ENCODE measurements at regions not wholly inside any gene's neighbourhood (a gene's known extent, or its start where the extent isn't known, plus 50 kb on each side); places are given as distances from the start of the nearest gene placed in this dataset.

DNA sequence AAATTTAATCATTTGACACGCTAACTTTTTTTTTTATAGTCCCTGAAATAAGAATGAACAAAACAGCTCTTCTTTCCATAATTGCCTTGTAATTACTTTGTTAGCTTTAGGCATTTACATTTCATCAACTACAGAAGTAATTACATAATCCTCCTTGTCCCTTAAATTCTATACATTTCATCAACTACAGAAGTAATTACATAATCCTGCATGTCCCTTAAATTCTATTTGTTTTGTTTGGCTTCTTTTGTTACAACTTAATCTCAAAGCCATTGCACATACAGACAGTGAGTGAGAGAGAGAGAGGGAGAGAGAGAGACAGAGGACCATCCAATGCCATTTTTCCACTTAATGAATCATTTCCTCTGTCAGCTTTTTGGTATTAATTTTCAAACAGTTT lies 873.2 kb downstream of the METTL15 start:
- DNase-seq (ENCODE audit: low spot score), result no peak

DNA sequence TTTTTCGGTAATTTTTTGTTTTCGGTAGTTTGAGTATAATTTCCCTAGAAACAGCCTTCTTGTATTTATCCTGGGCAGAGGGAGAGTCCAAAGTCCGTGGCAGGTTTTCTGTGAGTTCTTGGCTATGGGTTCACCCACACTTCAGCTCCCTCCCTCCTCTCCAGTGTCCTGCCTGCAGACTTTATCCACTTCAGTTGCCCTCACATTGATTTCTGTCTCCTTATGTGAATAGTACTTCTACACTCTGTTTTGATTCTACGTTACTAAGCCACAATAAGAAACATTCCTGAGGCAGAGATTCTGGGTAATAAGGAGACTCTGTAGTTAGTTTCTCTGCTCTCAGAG lies 868.6 kb downstream of the METTL15 start:
- no peak for DNase-seq (ENCODE audit: low spot score)

DNA sequence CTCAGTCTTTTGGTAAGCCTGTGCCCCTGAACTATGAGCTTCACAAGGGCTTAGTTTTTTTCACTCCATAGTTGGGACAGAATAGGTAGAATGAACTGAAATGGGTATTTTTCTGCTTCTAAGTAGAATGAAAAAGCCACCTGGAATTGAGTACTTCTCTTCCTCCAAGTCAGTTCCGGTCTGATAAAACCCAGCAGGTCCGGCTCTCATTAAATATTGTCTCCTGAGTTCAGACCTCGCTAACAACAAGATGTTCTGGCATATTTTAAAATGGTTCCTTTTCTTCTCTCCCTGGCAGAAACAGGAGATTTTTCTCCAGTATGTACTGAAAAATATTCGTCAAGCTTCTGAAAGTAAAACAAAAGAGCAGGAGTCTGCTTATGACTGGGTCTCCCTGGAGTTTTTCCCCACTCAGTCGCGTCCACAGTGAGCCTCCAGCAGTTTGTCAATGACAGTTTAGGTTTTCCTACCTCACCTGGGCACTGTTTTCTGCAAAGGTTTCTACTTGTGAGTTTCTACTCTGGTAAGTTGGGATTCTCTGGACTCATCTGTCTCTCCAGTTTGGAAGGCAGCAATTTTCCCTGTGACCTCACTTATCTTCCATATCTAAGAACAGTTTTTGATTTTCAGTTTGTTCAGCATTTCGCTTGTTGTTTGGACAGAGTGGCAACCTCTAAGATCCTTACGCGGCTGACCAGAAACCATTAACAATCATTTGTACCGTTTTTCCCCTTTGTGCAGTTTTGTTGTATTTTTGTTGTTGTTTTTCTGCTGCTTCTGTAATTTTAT lies 868.0 kb downstream of the METTL15 start:
- DNase-seq (ENCODE audit: low spot score), result no peak

DNA sequence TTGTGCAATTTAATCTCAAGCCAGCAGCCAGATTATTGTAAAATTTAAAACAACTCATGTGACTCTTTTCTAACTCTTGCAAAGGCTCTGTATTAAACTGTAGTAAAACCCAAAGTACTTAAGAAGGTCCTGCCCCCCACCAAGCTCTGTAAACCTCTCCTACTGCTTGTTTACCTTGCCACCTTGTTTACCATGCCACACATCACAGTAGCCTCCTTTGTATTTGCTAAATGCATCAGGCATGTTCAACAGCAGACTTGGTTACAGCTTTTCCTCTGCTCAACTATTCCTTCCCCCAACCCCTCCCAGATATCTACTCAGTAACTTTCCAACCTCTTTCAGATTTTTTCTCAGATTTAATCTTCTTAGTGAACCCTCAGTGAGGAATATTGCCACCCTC lies 861.6 kb downstream of the METTL15 start:
- no peak for DNase-seq (ENCODE audit: low spot score)

DNA sequence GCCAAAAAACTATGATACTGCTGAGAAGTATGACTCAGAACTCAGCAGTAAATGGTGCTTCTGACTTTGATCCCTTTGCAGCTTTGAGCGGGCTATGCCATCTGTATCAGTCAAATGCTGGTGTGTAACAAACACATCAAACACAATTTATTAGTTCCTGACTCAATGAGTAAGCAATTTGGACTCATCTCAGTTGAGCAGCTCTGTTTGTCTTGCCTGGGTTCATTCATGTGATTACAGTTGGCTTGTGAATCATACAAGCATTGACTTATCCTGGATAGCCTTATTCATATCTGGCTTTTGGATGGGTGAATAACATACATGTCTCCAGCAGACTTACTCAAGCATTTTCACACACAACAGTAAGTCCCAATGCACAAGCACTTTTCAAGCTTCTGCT lies 858.8 kb downstream of the METTL15 start:
- no peak for DNase-seq (ENCODE audit: low spot score)

DNA sequence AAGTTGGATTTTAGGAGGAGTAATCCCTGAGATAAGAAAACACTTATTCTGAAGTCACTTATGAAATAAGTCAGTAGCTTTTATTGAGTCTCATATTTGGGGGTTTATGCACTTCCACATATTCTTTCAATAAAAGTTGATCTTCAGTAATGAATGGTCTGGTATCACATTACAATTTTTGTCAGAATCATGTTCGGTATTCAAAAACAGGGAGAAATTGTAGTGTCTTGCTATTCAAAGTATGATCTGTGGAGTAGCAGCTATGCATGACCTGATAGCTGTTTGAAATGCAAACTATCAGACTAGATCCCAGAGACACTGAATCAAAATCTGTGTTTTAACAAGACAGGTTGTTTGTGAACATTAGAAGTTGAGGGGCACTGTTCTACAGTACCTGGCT lies 857.6 kb downstream of the METTL15 start:
- no peak for DNase-seq (ENCODE audit: low spot score)

DNA sequence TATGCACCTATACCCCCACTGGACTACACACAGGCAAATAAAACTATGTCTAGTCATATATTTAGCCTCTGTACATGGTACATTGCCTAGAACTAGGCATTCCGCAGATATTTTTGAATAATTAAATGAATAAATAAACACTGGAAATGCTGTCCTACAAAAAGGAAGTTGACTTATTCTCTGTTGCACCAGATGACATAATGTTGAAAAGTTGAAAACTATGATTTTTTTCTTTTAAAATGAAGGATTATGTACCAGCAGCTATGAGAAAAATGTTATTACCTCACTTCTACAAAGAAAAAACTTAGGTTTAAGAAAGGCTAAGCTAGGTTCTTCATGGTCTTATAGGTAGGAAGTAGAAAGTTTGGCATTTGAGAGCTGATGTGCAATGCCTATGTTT lies 856.6 kb downstream of the METTL15 start:
- DNase-seq (ENCODE audit: low spot score), result no peak

DNA sequence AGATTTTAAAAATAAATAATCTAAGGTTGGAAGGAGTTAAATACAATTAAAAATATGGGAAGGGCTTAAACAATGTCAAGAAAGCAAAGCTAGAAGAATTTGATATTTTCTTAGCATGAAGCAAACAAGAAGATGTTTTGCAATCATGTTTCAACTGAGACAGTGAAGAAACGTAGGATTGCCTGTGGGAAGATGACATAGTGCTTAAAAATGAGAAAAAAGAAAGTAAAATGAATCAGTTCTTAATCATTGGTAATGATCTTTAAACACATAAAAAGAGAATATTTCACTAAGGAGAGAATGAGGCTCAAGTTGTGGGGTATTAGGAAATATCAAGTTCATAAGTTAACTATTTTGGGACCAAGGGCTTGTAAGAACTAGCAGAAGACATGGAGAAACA lies 855.0 kb downstream of the METTL15 start:
- no peak for DNase-seq (ENCODE audit: low spot score)

DNA sequence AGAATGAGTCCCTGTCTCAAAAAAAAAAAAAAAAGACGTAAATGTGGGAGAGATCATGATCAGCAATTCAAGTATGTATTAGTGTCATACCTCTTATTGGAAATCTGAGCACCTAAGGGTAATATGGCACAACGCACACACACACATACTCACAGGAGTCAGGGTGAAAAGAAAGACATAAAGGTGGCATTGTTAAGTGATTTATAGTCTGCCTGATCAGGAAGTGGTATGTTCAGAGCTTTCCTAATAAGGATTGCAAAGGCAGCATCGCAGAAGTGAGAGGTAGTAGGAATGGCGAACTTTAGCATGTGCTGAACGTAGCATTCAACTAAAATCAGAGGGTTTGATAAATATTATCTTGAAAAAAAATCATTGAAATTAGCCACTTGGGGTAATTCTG lies 854.3 kb downstream of the METTL15 start:
- DNase-seq (ENCODE audit: low spot score), result no peak

DNA sequence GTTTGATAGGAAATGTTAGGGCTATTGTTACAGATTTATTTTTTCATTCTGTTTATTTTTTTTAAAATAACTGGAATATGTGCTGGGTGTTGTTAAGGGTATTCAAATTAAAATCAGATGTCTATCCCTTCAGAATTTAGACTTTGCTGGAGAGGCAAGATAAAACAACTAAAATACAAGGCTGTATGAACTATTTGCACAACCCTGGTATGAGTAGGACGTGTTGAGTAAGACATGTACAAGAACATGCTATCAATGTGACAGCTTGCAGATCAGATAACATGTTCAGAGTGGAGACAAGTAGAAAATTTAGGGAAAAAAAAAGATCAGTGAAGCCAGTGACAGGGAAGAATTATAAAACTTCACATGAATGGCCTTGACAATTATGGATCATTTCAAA lies 853.5 kb downstream of the METTL15 start:
- no peak for DNase-seq (ENCODE audit: low spot score)

DNA sequence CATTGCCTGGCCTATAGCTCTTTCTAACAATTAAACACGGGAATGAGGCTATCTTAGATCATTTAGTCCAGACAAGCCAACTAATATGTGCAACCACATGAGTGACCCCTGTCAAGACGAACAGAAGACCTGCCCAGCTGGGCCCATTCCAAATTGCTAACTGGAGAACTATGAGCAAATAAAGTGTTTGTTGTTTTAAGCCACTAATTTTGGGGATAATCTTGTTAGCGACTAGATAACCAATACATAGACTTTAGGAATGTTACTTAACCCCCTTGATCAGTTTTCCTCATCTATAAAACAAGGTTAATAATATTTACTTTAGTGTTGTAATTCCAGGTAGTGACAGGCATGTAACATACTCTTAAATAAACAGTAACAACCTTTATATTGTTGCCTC lies 848.3 kb downstream of the METTL15 start:
- DNase-seq (ENCODE audit: low spot score), result no peak

DNA sequence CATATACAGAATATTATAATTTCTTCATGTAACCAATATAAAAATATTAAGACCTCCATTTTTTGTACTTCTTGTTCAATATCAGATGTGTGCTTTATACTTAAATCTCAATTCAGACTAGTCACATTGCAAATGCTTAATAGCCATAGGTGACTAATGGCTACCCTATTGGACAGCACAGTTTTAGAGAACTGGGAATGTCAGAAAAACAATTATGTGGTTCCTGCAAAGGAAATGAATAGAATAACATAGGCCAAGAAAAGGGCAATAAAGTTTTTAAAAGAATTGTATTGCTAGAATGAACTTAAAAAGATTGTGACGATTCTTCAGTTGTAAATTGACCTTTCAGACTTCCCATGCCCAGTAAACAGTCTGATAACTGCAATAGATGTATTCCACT lies 843.0 kb downstream of the METTL15 start:
- no peak for DNase-seq (ENCODE audit: low spot score)

DNA sequence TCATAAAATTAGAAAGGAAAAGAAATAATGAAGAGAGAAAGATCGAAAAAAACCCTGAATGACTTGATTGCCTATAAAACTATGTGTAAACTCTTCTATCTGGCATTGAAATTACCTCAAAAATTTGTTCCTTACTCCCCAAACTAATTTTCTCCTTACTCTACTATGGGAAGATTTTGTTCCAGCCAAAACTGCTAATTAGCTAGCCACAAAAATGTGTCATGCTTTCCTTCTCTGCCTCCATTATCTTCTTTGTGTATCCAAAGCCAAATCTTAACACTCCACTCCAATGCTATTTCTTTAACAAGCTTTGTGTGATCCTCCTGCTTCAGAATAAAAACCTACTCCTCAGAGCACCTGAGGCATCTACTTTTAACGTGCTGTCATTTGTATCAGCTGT lies 831.2 kb downstream of the METTL15 start:
- no peak for DNase-seq (ENCODE audit: low spot score)

DNA sequence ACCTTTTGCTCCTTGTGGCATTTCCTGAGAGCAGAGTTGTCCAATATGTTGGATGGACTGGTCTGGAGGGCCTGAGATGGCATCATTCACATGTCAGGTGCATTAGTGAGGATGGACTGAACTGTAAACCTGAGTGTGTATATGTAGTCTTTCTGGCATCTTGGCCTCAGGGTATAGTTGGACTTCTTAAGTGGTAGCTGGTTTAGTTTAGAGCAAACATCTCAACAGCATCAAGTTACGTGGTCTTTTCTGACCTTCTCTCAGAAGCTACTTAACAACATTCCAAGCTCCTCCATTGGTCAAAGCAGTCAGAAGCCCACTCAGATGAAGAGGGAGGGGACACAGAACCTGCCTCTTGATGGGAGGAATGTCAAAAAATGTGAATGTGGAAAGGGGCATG lies 829.9 kb downstream of the METTL15 start:
- no peak for DNase-seq (ENCODE audit: low spot score)

DNA sequence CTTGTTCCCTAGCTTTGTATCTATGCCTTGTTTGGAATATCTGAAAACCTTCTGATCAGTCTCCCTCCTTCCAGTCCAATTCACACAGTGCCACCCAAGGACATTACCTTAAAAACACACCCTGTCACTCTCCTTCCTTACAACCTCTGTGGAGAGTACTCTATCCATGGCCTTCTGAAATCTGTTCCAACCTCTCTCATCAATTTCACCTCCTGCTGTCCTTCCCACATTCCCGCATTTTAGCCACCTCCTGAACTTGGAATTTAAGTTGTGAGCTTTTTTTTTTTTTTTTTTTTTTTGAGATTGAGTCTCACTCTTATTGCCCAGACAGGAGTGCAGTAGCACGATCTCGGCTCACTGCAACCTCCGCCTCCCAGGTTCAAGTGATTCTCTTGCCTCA lies 824.8 kb downstream of the METTL15 start:
- DNase-seq (ENCODE audit: low spot score), result no peak

DNA sequence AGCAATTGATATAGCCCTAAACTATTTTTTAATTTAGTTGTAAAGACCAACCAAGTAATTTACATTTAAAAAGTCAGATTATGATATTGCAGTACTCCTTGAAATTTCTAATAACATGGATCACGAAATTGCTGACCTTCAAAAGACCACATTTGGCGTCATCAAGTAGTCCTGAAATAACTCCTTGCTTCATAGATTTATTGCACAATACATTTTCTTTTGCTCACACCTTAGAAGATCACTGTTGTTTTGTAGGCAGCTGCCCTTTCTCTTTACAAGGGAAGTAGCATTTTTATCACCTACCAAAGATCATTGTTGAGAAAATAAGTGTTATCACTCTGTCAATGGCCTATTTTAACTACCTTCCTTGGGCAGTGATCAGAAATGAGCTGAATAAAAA lies 815.8 kb downstream of the METTL15 start:
- no peak for DNase-seq (ENCODE audit: low spot score)

DNA sequence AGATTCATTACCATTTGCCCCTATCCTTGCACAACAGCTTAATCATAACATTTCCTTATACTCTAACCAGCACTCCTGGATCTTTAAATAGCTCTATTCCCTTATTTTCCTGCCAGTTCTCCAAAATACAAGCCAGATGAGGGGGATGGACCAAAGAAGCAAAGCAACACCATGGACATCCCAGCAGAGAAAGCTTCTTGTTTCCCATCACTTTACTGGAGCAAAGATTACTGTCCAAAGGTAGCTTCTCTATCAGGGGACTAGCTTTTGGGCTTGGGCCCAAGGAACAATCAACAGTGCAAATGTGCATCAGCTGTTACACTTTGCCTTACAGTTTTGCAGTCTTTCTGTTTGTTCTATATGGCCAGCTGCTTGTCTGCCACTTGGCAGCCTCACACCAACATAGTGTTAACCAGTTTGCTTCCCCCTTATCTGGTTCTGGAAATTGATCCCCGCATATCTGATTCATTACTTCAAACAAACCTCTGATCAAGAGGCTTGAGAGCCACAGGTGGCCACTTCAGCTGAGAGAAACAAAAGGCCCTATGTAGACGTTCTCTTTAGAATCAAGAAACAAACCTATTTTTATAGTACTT lies 814.3 kb downstream of the METTL15 start:
- no peak for DNase-seq (ENCODE audit: low spot score)

DNA sequence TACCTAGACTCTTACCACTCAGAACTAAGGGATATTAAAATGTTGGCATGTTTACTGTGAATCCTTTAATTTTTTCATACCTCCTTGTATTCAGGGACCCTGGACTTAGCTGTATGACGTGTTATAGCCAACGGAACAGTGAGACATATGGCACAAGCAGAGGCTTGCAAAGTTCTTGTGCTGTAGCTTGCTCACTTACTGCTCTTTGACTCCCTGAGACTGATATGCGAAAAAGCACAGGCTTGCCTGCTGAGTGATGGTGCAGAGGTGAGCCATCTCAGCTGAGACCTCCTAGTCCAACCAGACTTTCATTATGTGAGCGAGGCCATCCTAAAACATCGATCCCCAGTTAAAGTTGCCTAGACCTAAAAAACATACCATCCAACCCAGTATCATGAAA lies 811.0 kb downstream of the METTL15 start:
- no peak for DNase-seq (ENCODE audit: low spot score)

DNA sequence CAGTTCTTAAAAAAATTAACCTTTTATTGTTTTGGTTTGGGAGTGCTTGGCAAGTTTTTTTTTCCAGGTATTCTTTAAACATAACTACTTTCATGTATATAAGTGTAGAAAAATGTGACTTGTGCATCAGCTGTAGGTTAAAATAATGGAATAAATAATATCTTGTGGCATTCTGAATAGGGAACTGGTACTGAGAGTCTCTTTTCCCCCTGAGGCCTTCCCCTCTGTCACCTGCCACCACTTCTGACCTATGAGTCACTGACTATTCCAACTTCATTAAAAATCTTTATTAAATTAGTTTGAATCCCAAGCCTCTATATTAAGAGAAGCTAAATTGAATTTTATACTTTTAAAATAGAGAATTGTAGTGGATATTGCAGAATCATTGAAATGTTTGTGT lies 805.7 kb downstream of the METTL15 start:
- DNase-seq (ENCODE audit: low spot score), result no peak

DNA sequence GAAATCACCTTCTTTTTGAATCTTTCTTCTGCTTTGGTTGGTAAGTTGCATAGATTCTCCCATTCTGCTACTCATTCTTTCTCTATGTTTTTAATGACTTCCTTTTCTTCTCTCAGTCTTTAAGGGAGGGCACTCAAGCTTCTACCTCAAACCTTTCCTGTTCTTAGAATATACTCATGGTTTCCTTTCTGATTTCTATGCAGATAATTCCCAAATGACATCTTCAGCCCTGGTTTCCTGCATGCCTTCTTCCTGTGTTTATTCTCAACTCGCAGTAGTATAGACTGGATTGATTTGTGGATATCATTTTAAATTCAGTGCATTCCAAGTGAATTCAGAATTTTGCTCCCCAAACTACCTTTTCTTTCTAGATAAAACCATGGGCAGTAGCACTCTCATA lies 803.6 kb downstream of the METTL15 start:
- no peak for DNase-seq (ENCODE audit: low spot score)

DNA sequence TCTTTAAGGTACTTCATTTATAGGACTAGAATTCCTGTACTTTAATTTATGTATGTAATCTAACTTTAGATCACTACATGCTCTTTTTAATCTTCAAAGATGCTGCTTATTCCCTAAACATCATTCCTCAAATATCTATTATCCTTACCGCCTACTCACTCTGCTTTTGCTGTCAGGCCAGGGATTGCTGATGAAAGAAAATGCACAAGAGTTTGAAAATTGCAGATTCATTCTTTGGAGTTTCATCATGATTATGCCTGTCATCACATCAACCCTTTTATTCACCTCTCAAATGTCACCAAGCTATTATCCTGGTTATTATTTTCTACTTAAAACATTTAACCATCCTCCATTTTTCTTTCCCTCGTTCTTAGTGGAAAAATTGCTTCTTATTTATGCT lies 802.7 kb downstream of the METTL15 start:
- DNase-seq (ENCODE audit: low spot score), result no peak

DNA sequence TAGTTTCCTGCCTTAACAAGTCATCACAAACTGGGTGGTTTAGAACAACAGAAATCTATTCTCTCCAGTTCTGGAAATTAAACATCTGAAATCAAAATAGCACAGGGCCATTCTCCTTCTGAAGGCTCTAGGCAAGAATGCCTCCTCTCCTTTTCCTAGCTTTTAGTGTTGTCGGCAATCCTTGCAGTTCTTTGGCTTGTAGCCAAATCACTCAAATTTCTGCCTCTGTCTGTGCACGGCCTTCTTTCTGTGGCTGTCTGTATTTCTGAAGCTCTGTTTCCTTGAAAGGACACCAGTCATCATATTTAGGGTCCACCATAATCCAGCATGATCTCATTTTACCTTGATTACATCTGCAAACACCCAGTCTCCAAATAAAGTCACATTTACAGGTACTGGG lies 795.5 kb downstream of the METTL15 start:
- DNase-seq (ENCODE audit: low spot score), result no peak

DNA sequence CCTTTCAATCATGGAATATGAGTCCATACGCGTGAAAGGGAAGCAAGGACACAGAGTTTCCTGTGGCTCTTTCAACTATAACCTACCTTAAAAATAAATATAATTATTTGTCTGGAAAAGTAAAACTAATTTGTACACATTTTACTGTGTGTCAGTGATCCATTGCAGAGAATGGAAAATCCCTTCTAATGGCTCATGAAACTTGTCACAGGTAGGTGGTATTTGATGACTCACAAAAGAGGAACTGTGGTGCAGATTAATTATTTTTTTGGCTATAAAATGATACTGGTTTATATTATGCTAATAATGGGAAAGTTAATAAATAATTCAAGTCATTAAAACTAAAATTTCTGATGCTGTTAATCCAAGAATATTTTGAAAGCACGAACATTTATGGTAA lies 792.2 kb downstream of the METTL15 start:
- no peak for DNase-seq (ENCODE audit: low spot score)

DNA sequence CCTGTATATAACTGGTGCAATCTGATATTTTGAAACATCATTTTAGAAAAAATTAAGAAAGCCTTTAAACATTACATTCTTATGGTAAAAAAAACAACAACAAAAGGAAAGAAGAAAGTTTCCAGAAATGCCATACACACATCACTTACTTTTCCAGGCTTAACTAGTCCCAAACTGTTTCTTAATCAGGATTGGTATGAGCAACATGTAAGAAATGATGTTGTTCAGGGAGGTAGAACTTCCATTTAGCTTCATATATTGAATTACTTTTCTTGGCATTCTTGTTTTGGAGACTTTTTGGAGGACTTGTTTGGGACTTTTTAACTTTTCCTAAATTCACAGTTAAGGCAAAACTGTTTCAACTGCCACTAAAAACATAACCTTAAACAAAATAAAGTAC lies 791.5 kb downstream of the METTL15 start:
- DNase-seq (ENCODE audit: low spot score), result no peak

Measured in HuH-7 (cell line).